Stimulated activated naive CD8-positive, alpha-beta T cell treated with anti-CD3 and anti-CD28 coated beads, Interleukin-15, amount 100 ng/mL, for 72 hours (primary cell): ENCODE measurements at regions not wholly inside any gene's neighbourhood (a gene's known extent, or its start where the extent isn't known, plus 50 kb on each side); places are given as distances from the start of the nearest gene placed in this dataset.

Source experiments
- ATAC-seq: fragments of 150-1000 bp; cut with Tn5 transposase; 2 replicates; pipeline ENCODE4 v1.10.0; 2021; ENCODE audit warnings: mild to moderate bottlenecking, moderate library complexity
- DNase-seq, 2 donors: peaks; one replicate each; pipeline ENCODE4 v3.0.0; 2021 to 2022
- H3K27ac Mint-ChIP-seq, 2 donors: one replicate each; pipeline ENCODE4 v1.8.0; 2022; ENCODE audit warnings: mild to moderate bottlenecking in 2 of 2, mixed read lengths in 2 of 2, moderate library complexity in 2 of 2
- H3K27me3 Mint-ChIP-seq: one replicate; pipeline ENCODE4 v1.8.0; 2022; ENCODE audit warnings: mixed read lengths
- H3K4me1 Mint-ChIP-seq: one replicate; pipeline ENCODE4 v1.8.0; 2022; ENCODE audit warnings: mild to moderate bottlenecking, mixed read lengths
- H3K4me3 Mint-ChIP-seq, 2 donors: one replicate each; pipeline ENCODE4 v1.8.0; 2022; ENCODE audit warnings: mild to moderate bottlenecking in 2 of 2, mixed read lengths in 2 of 2, moderate library complexity in 1 of 2
- H3K9me3 Mint-ChIP-seq, 2 donors: one replicate each; pipeline ENCODE4 v1.8.0; 2022; ENCODE audit warnings: mixed read lengths in 2 of 2

GRCh38 chr1:106962591-106962990, 93.9 kb upstream of the PRMT6 start:
- no peak overlapping the region for H3K4me3 Mint-ChIP-seq
- H3K9me3 Mint-ChIP-seq = no peaks in the 10 kb centered on the region
- DNase-seq (no peak), ATAC-seq (no peak)
- H3K27ac Mint-ChIP-seq = no peak overlapping the region
- no peaks in the 10 kb centered on the region for H3K27me3 Mint-ChIP-seq
- H3K4me1 Mint-ChIP-seq = no peaks in the 10 kb centered on the region

- Mint-ChIP-seq H3K9me3 (no peaks in the 10 kb centered on the region), H3K27ac (no peak overlapping the region), H3K27me3 (no peaks in the 10 kb centered on the region), H3K4me3 (no peak overlapping the region), H3K4me1 (no peaks in the 10 kb centered on the region)
- DNase-seq (no peak), ATAC-seq (no peak)
Measured at GRCh38 chr1:106964495-106964894, 92.0 kb upstream of the PRMT6 start.

- Mint-ChIP-seq H3K9me3 (no peaks in the 10 kb centered on the region), H3K27ac (no peak overlapping the region)
- ATAC-seq = no peak
Measured at GRCh38 chr1:106968644-106969043, 87.8 kb upstream of the PRMT6 start.

GRCh38 chr1:106969731-106970130, 86.7 kb upstream of the PRMT6 start:
- no peaks in the 10 kb centered on the region for H3K9me3 Mint-ChIP-seq
- H3K4me1 Mint-ChIP-seq = no peaks in the 10 kb centered on the region
- H3K27me3 Mint-ChIP-seq = no peaks in the 10 kb centered on the region
- H3K27ac Mint-ChIP-seq = no peak overlapping the region
- no peak overlapping the region for H3K4me3 Mint-ChIP-seq
- ATAC-seq (no peak), DNase-seq (no peak)

More at GRCh38 chr1:106968644-106969043, 87.8 kb upstream of the PRMT6 start:
- Mint-ChIP-seq H3K4me1 (no peaks in the 10 kb centered on the region), H3K27me3 (no peaks in the 10 kb centered on the region), H3K4me3 (no peak overlapping the region)
- no peak for DNase-seq

GRCh38 chr1:106972074-106972473, 84.4 kb upstream of the PRMT6 start:
- Mint-ChIP-seq H3K27ac (no peak overlapping the region), H3K4me3 (no peak overlapping the region), H3K27me3 (no peaks in the 10 kb centered on the region), H3K9me3 (no peaks in the 10 kb centered on the region), H3K4me1 (no peaks in the 10 kb centered on the region)
- no peak for ATAC-seq
- DNase-seq = no peak

- Mint-ChIP-seq H3K4me1 (no peaks in the 10 kb centered on the region), H3K27ac (no peak overlapping the region), H3K27me3 (no peaks in the 10 kb centered on the region), H3K9me3 (no peaks in the 10 kb centered on the region), H3K4me3 (no peak overlapping the region)
- ATAC-seq (no peak), DNase-seq (no peak)
Measured at GRCh38 chr1:106975944-106976343, 80.5 kb upstream of the PRMT6 start.

GRCh38 chr1:106978477-106979322, 77.8 kb upstream of the PRMT6 start:
- Mint-ChIP-seq H3K4me3 (no peak overlapping the region), H3K27me3 (no peaks in the 10 kb centered on the region), H3K27ac (no peak overlapping the region), H3K4me1 (no peaks in the 10 kb centered on the region), H3K9me3 (no peaks in the 10 kb centered on the region)
- no peak for DNase-seq
- no peak for ATAC-seq

- Mint-ChIP-seq H3K4me1 (no peaks in the 10 kb centered on the region), H3K27ac (no peak overlapping the region), H3K27me3 (no peaks in the 10 kb centered on the region), H3K9me3 (no peaks in the 10 kb centered on the region), H3K4me3 (no peak overlapping the region)
- ATAC-seq = no peak
- no peak for DNase-seq
Measured at GRCh38 chr1:106979371-106979770, 77.1 kb upstream of the PRMT6 start.

- Mint-ChIP-seq H3K4me1 (no peaks in the 10 kb centered on the region), H3K27ac (no peak overlapping the region), H3K9me3 (no peaks in the 10 kb centered on the region), H3K27me3 (no peaks in the 10 kb centered on the region), H3K4me3 (no peak overlapping the region)
- ATAC-seq = no peak
- no peak for DNase-seq
Measured at GRCh38 chr1:106980121-106980520, 76.4 kb upstream of the PRMT6 start.

GRCh38 chr1:106984801-106985200, 71.7 kb upstream of the PRMT6 start:
- Mint-ChIP-seq H3K4me3 (no peak overlapping the region), H3K4me1 (no peaks in the 10 kb centered on the region), H3K9me3 (no peaks in the 10 kb centered on the region), H3K27ac (no peak overlapping the region), H3K27me3 (peaks cover 18% of the 10 kb centered on the region)
- DNase-seq (no peak), ATAC-seq (no peak)

- Mint-ChIP-seq H3K27ac (no peak overlapping the region), H3K4me3 (no peak overlapping the region), H3K27me3 (peaks cover 18% of the 10 kb centered on the region), H3K9me3 (no peaks in the 10 kb centered on the region), H3K4me1 (no peaks in the 10 kb centered on the region)
- no peak for ATAC-seq
- DNase-seq = no peak
Measured at GRCh38 chr1:106986603-106987002, 69.9 kb upstream of the PRMT6 start.

- DNase-seq (no peak), ATAC-seq (peak; percentile 46)
- Mint-ChIP-seq H3K4me1 (no peaks in the 10 kb centered on the region), H3K4me3 (no peak overlapping the region), H3K9me3 (peaks cover 0 to 4% of the 10 kb centered on the region in 2 donors), H3K27me3 (no peaks in the 10 kb centered on the region), H3K27ac (no peak overlapping the region)
Measured at GRCh38 chr1:106995970-106996369, 60.5 kb upstream of the PRMT6 start.

- H3K27ac Mint-ChIP-seq = no peak overlapping the region
- peaks cover 0 to 4% of the 10 kb centered on the region in 2 donors for H3K9me3 Mint-ChIP-seq
- ATAC-seq = no peak
- no peaks in the 10 kb centered on the region for H3K27me3 Mint-ChIP-seq
- H3K4me3 Mint-ChIP-seq = no peak overlapping the region
- no peaks in the 10 kb centered on the region for H3K4me1 Mint-ChIP-seq
- DNase-seq = no peak
Measured at GRCh38 chr1:106998431-106999002, 58.0 kb upstream of the PRMT6 start.

- Mint-ChIP-seq H3K27ac (no peak overlapping the region), H3K4me3 (no peak overlapping the region), H3K4me1 (no peaks in the 10 kb centered on the region), H3K27me3 (peaks cover 6% of the 10 kb centered on the region), H3K9me3 (peaks cover 0 to 2% of the 10 kb centered on the region in 2 donors)
- DNase-seq (no peak), ATAC-seq (no peak)
Measured at GRCh38 chr1:107000902-107001301, 55.6 kb upstream of the PRMT6 start.

GRCh38 chr1:107003972-107004371, 52.5 kb upstream of the PRMT6 start:
- Mint-ChIP-seq H3K4me1 (no peaks in the 10 kb centered on the region), H3K27me3 (peaks cover 11% of the 10 kb centered on the region), H3K4me3 (no peak overlapping the region), H3K9me3 (no peaks in the 10 kb centered on the region), H3K27ac (no peak overlapping the region)
- no peak for DNase-seq
- ATAC-seq = no peak

GRCh38 chr1:107004421-107004820, 52.1 kb upstream of the PRMT6 start:
- Mint-ChIP-seq H3K4me1 (no peaks in the 10 kb centered on the region), H3K9me3 (no peaks in the 10 kb centered on the region), H3K27me3 (peaks cover 15% of the 10 kb centered on the region), H3K27ac (peak overlapping the region in 1 of 2 donors; percentile 16), H3K4me3 (no peak overlapping the region)
- no peak for ATAC-seq
- DNase-seq = no peak
